NCI-H128 (cell line): ENCODE measurements at regions not wholly inside any gene's neighbourhood (a gene's known extent, or its start where the extent isn't known, plus 50 kb on each side); places are given as distances from the start of the nearest gene placed in this dataset.

ENCODE experiments used
- DNase-seq: peaks from one replicate; lab custom pipeline; 2025; ENCODE audit not compliant: unreplicated experiment; lab: John Stamatoyannopoulos, UW

DNA sequence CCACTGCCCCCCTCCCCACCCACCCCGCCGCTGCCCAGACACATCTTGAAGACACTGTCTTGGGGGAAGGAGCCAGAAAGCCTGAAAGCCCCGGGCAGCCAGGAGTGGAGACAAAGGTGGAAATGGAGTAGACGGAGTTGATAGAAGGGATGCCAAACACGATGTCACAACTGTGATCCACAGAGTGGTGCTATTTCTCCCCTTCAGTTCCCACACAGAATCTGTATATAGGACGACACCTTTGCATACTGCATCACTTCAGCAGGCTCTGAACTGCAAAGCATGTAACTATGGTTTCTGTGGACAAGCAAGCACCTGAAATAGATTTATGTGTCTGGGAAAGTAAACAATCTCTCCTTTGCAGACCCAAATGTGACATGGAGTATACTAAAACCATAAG, 56.4 kb upstream of the F13A1 start:
- DNase-seq: no peak

DNA sequence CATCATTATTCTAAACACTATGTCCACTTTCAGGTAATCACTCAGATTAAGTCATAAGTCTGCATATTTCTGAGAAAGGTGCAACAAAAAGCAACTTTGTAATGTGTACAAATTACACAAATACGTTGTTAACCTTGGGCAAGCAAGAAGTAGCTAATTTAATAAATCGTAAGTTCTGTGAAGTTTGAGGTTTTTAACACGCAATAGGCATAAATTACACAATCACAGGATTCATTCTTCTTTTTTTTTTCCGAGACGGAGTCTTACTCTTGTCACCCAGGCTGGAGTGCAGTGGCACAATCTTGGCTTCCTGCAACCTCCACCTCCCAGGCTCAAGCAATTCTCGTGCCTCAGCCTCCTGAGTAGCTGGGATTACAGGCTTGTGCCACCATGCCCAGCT, 57.2 kb upstream of the F13A1 start:
- DNase-seq: no peak

DNA sequence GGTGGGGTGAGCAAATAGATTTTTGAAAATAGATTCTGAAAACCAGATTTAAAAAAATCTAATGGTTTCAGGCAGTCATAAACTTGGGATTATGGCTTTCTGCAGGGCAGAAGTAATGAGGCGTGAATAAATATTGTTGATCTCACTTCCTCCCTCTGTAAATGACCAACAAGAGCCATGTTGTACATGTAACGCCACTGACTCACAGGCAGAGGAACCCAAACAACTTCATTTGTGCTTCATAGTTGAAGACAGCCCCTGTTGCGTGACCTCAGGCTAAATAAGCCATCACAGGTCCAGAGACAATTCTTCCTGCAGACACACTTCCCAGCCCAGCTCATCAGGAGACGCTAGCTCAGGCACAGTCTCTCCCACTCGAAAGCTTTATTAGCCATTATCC, 59.1 kb upstream of the F13A1 start:
- DNase-seq: no peak

DNA sequence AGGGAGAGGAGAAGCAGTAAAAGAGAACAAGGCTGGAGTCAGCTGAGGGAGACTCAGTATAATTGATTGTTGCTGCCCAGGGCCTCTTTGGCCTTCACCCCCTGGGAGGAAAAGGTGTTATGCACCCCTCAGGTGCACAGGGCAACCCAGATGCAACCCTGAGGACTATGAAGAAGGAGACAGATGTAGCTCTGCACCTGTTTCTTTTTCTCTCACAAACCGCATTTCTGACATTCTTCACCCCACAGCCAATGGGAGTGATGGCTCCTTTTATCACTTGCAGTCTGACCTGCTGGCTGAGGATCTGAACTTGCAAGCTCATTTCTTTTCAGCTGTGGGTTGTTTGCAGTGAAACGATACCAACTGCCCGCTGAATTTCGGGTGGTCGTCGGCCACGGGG, 64.1 kb upstream of the F13A1 start:
- no peak for DNase-seq

DNA sequence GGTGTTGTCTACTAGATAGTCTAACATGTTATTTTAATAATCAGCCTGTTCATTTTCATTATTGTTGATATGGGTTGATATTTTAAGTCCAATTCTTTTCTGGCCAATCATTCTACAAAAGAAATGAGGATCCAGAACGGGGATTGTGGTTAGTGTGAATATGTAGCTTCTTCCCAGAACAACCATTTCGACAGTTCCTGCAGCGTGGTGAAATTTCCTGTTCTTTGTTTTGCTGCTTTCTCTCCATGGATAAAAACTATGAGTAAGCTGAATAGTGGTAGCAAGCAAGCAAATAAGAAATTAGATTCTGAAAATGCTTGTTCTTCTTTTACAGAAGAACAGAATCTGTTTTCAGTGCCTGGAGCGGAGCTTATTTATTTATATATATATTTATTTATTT, 65.5 kb upstream of the F13A1 start:
- no peak for DNase-seq

DNA sequence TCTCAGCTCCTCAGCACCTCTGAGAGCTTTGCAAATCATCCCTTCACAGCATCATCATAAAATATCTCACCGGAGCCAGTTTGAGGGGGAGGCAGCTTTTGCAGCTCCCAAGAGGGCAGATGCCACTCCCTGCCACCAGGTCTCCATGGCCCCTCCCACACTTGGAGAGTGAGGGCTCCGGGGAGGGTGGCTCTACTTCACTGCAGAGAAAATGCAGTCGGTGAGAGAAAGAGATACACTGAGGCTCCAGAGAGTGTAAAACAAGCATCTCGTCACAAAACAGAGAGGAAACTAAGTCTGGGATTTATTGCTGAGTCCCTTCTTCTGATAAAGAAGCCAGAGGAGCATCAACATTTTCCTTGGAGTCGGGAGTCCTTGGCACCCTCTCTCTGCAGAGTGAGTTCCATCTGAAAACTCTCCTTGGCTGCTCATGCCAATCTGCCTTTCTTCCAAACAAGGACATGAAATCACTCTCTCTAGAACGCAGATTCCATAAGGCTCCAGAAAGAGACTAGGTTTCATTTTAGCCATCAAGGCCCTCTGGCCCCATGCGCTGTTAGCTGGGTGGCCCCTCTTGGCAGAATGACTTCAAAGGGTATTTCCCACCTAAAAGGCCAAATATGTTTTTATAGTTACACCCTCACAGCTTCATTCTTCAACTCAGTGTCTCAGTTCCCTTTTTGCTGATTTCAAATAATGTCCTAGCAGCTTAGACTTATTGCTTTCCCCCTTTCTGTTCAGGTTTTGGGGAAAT, 70.6 kb upstream of the F13A1 start:
- DNase-seq: no peak

DNA sequence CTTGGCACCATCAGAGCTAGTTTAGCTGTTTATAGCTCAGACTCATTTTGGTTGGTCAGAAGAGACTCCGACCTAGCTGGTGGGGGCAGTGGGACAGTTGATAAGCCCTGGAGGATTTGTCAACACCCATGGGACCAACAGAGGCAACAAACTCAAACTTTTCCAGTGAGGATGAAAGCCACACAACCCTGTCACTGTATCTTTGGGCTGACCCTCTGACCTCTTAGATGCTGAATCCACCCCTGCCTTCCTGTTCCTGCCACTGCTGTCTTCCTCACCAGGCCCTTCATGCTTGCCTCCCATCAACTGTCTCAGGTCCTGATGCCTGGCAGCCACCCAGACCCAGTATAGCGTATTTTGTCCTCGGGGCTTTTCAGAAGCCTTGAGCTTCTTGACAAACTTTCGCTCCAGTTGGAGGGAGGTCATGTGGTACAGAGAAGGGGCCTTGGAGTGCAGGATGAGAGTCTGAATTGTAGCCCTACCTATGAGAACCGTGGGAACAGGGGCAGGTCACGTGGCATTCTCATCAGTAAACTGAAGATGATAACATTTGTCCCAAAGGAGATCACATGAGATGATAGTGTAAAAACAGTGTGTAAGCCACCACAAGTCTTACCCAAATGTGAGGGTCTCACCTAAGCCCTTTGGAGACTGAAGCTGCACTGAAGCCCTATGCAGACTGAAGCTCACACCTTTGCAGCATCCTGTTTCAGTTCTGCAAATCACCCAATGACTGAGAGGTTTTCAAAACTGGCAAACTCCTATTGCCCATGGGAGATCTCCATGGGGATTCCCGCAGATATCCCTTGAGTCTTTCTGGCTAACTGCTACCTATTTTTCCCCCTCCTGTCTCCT, 72.0 kb upstream of the F13A1 start:
- no peak for DNase-seq

DNA sequence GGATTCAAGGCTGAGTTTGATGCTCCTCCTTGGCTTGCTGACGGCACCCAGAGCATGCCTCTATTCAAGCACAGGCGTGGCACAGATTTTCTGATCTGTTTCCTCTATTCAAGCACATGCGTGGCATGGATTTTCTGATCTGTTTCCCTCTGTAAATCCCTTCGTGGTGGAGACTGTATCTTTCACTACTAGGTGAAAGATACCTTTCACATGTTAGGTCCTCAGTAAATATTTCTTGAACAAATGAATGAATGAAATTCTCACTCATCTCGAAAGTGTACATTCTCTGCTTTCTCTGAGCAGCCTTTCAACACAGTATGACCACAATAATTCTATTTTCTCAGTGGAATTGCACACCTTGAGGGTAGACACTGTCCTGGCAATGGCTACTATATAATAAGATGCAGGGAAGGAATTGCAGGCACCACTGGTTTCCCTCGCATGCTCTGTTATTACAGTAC, 72.6 kb upstream of the F13A1 start:
- DNase-seq: no peak

DNA sequence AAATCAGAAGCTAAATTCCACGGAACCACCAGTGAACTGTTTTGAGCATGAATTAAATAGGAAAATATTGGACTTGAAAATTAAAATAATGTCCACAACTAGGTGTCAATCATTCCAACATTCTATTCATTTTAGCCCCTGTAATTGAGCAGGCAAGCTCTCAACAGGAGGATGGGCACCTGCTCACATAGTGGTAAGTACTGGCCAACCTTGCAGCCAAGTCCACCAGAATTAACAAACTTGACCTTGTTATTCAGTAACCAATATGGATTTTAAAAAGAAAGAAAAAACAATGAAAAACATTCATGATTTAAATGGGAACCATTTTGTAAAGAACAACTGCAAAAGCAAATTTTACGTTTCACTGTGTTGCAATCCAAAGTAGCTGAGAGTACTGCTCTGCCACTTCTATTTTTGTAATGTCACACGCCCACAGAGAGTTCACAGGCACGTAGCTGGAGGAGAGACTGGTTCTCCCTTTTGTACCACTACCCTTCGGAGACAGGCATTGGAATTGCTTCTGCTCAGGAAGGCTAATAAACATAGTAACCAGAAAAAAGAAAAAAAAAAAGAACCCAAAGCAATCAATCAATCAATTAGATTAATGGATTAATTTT, 75.2 kb upstream of the F13A1 start:
- DNase-seq: no peak

DNA sequence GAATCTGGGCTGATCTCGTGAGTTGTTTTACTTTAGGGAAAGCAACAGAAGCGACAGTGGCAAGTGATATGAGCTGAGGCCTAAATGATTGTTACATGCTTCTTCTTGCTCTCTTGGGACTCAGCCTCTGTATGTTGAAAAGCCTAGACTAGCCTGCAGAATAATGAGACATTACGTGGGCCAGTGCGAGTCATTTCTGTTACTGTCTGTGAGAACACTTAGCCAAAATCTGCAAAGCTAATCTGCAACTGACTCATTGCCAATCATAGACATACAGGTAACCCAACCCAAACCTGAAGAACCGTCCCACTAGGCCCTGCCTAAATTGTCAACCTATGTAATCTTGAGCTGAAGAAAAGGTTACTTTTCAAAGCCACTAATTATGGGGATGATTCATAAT, 77.4 kb upstream of the F13A1 start:
- DNase-seq: no peak

DNA sequence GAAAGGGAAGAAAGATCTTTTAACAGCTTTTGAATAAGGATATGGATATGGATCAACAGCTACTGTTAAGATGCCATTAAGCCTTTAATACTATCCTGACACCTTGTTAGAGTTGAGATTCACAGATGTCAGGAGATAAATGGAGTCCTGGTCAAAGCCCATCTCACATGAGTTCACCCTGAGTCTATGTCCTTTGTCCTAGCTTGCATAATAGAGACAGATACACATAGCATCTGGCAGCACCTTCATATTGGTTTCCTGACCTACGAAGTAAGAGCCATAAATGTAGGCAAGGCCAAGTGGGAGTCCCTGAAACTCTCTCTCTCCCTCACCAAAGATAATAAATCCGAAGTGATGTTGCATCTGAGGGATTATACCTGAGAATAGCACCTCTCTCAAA, 79.1 kb upstream of the F13A1 start:
- DNase-seq: no peak

DNA sequence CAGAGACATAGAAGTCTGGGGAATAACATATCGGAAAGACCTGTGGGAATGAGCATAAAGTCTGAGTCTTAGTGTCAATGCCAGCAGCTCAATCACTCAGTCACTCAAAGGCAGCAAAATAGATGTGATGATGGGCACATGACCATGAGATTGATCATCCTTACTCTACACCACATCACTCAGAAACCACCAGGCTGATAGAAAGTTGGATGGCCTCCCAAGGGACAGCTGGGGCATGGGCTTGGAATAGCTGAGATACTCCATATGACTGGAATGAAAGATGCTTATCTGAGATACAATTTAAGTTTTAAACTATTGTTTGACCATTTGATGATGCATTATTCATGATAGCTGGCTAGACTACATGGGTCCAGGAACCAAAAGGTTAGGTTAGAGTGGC, 80.9 kb upstream of the F13A1 start:
- DNase-seq: no peak

DNA sequence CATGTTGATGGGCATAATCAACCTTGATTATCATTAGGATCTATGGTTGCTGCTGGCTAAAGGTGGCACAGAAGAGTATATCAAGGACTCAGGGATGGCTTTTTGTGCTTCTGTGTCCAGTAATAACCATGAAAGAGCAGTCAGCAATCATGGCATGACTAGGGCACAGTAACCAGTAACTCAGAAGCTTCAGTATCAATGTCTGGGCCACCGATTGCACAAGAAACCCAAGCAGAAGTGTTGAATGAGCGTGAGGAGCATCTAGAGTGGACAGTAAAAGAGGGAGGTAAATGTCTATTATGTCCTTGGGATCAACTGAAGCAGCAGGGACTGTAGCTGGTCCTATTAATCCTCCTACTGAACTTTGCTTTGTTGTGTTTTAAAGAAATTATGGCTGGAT, 81.5 kb upstream of the F13A1 start:
- DNase-seq: no peak

DNA sequence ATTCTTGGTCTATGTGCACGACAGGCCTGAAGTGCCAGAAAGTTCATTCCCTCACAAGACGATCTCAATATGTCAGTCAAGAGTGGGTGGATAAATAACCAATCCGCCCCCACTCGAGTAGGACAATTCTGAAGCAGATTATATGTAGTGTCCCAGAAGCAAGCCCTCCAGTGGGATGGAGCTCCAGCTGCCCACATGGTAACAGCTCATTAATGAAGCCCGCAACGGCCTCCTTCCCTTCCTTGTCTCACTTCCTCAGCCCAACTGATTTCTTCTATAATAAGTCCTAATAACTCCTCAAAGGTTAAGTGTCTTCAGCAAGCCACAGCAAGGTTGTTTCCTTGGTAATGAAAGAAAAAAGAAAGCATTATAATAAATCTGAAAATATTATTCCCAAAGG, 82.1 kb upstream of the F13A1 start:
- no peak for DNase-seq

DNA sequence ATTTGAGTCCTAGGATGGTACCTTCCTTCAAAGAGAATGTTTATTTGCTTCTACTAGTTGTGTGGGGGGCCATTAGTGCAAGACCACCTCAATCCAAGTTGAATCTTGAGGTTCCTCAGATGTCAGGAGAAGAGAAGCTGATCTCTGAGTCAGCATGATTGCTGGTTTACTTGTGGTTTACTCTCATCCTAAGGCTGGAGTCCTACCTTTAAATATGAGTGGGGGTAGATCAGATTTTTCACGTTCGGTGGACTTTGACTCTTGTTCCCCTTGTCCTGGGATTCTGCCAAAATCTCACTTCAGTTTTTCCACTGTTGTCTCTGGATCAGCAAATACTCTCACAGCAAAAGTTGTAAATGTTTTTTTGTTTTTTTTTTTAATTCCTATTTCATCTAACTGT, 84.6 kb upstream of the F13A1 start:
- no peak for DNase-seq

DNA sequence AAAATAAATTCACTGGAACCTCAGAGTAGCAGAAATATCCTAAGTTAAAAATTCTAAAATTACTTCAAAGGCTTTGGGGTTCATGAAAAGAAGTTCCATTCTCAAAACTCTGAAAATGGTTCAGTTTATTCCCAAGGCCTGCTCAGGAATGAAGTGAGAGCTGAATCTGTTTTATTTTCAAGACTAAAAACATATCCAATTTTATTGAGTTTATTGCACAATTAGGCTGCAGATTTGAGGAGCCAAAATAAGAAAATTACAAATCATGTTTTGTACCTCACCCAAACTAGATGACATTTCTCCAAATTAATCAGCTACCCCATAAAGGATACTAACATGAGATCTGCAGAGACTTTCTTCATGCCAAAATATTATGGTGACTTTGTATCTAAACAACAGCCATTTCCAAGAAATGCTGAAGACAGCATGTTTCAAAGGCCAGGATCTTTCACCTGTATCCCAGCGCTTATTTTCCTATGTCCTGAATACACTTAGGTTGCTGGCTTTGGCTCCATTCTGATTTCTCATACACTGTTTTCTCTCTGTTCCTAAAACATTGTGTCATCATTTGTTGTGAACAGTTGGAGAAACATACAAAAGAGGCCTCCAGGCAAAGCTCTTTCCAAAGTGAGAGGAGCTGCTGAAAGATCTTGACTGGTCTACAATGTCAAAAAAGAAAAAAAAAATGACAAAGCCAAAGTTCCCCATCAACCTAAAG, 85.7 kb upstream of the F13A1 start:
- DNase-seq: no peak

DNA sequence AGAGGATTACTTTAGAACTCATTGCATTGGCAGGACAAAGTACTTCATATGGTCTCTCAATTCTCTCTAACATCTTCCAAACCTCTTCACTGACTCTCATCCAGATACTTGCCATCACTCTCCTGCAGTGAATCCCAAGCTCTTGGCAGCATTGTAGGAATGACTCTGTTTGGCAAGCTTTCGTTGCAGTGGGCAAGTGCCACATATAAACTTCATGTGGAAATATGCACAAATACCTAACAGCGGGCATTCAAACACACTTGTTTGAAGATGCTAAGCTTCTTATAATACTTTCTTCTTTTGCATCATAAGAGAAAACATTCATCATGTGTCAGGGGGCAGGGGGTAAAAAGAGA, 86.2 kb upstream of the F13A1 start:
- no peak for DNase-seq

DNA sequence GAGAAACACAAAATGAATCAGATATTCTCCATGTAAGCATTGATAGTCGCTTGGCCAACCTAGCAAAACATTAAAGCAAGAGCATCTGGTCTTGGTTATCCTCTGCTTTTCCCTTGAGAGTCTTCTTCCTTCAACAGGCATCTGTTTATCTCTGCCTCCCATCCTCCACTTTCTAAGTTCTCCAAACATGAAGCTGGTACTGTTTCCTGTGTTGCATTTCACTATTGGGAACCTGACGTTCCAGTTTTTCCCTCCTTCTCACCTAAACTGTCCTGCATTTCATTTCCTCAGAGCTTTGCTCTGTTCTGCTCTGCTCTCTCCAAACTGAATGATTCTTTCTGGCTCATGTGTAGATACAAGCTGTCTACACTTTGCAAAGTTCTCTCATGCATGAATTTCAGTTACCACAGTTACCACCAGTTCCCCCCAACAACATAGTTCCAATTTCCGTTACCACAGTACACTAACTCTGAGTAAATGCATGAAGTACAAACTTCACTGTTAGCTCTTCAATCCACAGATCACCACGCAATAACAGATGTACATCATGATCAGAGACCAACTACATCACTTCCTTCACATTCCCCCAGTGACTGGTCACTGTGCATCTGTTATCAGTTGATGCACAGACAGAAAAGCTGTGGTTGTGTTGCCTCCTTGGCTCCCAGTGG, 86.7 kb upstream of the F13A1 start:
- no peak for DNase-seq

DNA sequence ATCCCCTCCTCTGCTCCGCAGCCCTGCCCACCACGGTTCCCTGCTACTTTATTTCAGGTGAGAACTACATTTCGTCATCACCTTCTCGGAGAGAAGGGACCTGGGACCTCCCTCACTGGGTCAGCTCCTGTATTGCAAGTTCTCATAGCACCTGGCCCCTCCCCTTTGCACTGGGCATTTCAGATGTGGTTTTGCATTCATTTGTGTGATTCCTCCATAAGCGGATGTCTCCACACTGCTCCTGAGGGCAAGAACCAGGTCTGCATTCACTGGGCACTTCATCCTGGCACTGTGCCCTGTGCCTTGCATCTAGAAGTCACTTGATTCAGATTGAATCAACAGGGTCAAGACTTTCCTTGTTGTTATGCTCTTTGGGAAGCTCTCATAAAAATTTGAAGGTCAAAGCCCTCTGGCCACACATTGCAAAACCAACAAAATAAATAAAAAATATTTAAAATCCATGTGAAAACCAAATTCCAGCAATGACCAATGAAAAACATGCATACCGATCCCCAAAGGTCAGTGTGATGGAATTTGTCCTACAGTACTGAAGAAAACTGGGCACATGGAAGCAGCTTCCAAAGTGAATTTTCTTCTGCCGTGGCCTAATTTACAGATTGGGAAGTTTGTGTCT, 89.1 kb upstream of the F13A1 start:
- DNase-seq: no peak

DNA sequence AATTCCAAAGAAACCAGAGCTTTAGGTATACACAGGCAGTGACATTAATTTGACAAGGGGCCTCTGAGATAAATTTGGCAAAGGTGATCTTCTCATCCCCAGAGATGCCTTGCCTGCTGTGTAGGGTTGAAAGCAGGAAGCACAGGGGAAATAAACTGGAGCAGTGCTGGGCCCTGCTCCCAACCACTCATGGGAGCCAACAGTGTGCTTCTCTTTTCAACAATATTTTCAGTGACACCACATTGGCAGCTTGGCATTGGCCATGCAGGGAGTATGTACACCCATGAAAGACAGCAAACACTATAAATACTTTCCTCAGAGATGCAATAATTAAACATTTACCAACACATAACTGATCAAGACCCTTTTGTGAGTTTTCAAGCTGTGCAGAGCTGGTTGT, 90.7 kb upstream of the F13A1 start:
- DNase-seq: no peak

DNA sequence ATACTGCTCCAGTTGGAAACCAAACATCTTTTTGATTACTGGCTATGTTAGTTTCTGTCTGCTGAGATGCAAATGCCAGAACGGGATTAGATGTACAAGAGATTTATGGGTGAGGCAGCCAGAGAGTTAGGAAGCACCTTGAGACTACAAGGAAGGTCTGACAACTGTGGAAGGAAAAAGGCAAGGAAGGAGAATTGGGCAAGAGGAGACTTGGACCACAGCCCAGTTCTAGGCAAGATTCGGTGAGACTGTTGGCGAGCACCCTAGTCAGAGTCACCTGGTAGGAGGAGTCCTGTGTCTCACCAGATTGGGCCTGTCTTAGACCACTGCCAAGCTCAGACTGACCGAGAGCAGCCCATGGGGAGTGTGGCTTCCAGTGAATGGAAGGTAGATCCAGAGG, 91.8 kb upstream of the F13A1 start:
- DNase-seq: no peak
